IPS-18a (cell line): ENCODE measurements at regions not wholly inside any gene's neighbourhood (a gene's known extent, or its start where the extent isn't known, plus 50 kb on each side); places are given as distances from the start of the nearest gene placed in this dataset.
"Not testable (repeated sequence)": the region's sequence is repeated elsewhere in the genome, so short reads cannot be mapped to it uniquely, and the experiment has no call there.

Source experiments
- H3K27ac ChIP-seq: one replicate; pipeline ENCODE4 v1.5.1; 2013; ENCODE audit warnings: low read length
- H3K27me3 ChIP-seq: one replicate; pipeline ENCODE4 v1.6.1; 2013; ENCODE audit warnings: mild to moderate bottlenecking, low read length; ENCODE audit not compliant: control insufficient read depth, insufficient read depth
- H3K36me3 ChIP-seq: one replicate; pipeline ENCODE4 v1.6.1; 2013; ENCODE audit warnings: low read depth, low read length; ENCODE audit not compliant: control insufficient read depth
- H3K4me1 ChIP-seq: one replicate; pipeline ENCODE4 v1.6.1; 2013; ENCODE audit warnings: low read depth, low read length; ENCODE audit not compliant: control insufficient read depth
- H3K4me3 ChIP-seq: one replicate; pipeline ENCODE4 v1.5.1; 2013; ENCODE audit warnings: low read length
- H3K9ac ChIP-seq: one replicate; pipeline ENCODE4 v1.6.1; 2013; ENCODE audit warnings: mild to moderate bottlenecking, low read length, moderate library complexity
- H3K9me3 ChIP-seq: one replicate; pipeline ENCODE4 v1.6.1; 2013; ENCODE audit warnings: low read depth, low read length; ENCODE audit not compliant: control insufficient read depth

DNA sequence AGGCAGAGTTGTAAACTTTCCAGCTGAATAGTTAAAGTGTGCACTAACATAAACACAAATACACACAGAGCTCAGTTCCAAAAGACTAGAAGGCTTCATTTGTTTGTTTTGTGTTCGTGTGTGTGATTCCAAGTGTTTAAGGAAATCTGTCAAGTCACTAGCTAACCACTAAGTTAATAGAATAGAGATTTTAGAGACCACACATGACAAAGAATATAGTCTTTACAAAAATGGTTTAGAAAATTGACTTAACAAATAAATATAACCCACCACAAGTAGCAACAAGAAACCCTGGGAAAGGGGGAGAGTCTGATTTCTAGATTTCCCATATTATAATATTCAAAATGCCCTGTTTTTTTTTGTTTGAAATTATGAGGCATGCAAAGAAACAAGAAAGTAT lies 209.4 kb downstream of the FZD1 start:
- H3K4me1 ChIP-seq = no peaks in the 10 kb centered on the region
- no peak overlapping the region for H3K9ac ChIP-seq
- H3K27me3 ChIP-seq = no peaks in the 10 kb centered on the region

DNA sequence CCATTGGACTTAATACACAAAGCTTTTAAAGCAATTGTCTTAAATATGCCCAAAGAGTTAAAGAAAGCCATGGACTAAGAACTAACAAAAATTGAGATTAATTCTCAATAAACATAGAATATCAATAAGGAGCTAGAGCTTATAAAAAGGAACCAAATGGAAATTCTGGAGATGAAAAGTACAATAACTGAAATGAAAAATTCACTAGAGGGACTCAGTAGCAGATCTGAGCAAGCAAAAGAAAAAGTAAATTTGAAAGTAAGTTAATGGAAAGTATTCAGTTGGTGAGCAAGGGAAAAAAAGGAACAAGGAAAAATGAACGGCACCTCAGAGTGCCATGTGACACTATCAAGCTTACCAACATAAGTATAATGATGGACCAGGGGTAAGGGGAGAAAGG lies 209.8 kb downstream of the FZD1 start:
- no peak overlapping the region for H3K9ac ChIP-seq
- no peaks in the 10 kb centered on the region for H3K9me3 ChIP-seq
- H3K4me1 ChIP-seq = no peaks in the 10 kb centered on the region
- H3K27me3 ChIP-seq = no peaks in the 10 kb centered on the region
- H3K36me3 ChIP-seq = no peaks in the 10 kb centered on the region
- no peak overlapping the region for H3K27ac ChIP-seq
- H3K4me3 ChIP-seq = no peak overlapping the region

More for the DNA sequence above, 209.4 kb downstream of the FZD1 start:
- H3K36me3 ChIP-seq = no peaks in the 10 kb centered on the region
- H3K4me3 ChIP-seq = no peak overlapping the region
- no peak overlapping the region for H3K27ac ChIP-seq
- H3K9me3 ChIP-seq = no peaks in the 10 kb centered on the region

DNA sequence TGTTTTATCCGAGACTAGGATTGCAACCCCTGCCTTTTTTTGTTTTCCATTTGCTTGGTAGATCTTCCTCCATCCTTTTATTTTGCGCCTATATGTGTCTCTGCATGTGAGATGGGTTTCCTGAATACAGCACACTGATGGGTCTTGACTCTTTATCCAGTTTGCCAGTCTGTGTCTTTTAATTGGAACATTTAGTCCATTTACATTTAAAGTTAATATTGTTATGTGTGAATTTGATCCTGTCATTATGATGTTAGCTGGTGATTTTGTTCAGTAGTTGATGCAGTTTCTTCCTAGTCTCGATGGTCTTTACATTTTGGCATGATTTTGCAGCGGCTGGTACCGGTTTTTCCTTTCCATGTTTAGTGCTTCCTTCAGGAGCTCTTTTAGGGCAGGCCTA lies 216.2 kb downstream of the FZD1 start:
- H3K9me3 ChIP-seq, H3K4me1 ChIP-seq, H3K4me3 ChIP-seq, H3K36me3 ChIP-seq, H3K27ac ChIP-seq, H3K9ac ChIP-seq, H3K27me3 ChIP-seq: not testable (repeated sequence)

DNA sequence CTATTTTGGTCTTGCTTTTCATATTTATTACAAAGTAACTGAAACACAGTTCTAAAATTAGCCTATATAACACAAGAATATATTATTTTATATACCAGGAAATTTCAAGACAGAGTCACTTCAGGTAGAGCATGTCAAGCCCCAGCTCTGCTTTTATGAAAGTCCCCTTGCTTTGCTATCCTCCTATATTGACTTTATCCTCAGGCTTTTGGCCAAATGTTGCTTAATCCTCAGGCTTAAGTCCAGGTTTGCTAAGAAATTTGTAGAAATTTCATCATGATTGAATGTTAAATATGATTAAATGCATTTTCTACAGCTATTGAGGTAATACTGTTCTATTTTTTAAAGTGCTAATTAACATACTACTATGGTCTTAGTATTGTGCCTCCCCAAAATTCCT lies 227.6 kb downstream of the FZD1 start:
- Histone ChIP-seq H3K36me3 (no peaks in the 10 kb centered on the region), H3K9me3 (no peaks in the 10 kb centered on the region), H3K4me3 (no peak overlapping the region), H3K4me1 (no peaks in the 10 kb centered on the region), H3K27me3 (no peaks in the 10 kb centered on the region), H3K27ac (no peak overlapping the region), H3K9ac (no peak overlapping the region)

DNA sequence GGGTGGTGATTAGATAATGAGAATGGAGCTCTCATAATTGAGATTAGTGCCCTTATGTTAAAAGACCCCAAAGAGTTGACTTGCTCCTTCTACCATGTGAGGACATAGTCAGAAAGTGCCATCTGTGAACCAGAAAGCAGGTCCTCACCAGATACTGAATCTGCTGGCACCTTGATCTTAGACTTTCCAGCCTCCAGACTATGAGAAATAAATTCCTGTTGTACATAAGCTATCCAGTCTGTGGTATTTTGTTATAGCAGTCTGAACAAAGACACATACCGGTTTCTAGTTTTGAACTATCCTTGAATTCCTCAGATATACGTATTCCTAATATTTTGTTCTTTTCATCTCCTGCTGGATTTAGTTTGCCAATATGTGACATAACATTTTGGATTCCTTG lies 228.1 kb downstream of the FZD1 start:
- H3K4me1 ChIP-seq = no peaks in the 10 kb centered on the region
- H3K36me3 ChIP-seq = no peaks in the 10 kb centered on the region
- H3K4me3 ChIP-seq = no peak overlapping the region
- H3K27me3 ChIP-seq = no peaks in the 10 kb centered on the region
- no peak overlapping the region for H3K9ac ChIP-seq
- H3K27ac ChIP-seq = no peak overlapping the region
- H3K9me3 ChIP-seq = no peaks in the 10 kb centered on the region

DNA sequence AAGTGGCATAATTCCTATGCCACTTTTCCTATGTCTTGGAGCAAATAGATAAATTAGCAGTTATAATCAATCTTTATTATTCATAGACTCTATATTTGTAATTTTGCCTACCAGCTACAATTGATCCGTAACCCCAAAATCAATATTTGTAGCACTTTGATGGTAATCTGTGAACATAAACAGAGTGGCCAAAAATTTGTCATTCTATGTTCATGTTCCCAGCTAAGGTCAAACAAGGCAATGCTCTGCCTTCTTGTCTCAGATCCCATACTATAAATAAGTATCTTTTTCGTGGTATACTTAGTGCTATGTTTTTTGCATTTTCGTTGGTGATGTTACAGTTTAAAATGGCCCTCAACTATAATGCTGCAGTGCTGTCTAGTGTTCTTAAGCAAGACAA lies 228.5 kb downstream of the FZD1 start:
- Histone ChIP-seq H3K4me3 (no peak overlapping the region), H3K4me1 (no peaks in the 10 kb centered on the region), H3K9me3 (no peaks in the 10 kb centered on the region), H3K27ac (no peak overlapping the region), H3K27me3 (no peaks in the 10 kb centered on the region), H3K36me3 (no peaks in the 10 kb centered on the region), H3K9ac (no peak overlapping the region)

DNA sequence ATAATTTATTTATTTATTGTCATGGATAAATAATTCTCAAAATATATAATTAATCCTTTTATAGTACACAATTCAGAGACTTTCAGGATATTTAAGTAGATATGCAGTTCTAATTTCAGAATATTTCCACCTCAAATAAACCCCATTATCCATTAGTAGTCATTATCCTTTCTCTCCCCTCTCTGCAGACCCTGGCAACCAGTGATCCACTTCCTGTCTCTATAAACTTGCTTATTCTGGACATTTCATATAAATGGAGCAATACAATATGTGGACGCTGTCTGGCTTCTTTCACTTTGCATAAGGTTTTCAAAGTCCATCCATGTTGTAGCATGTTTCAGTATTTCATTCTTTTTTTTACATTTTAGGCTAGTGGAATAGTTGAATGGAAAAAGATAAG lies 230.2 kb downstream of the FZD1 start:
- Histone ChIP-seq H3K4me3 (no peak overlapping the region), H3K4me1 (no peaks in the 10 kb centered on the region), H3K9me3 (no peaks in the 10 kb centered on the region), H3K27ac (no peak overlapping the region), H3K36me3 (no peaks in the 10 kb centered on the region), H3K27me3 (no peaks in the 10 kb centered on the region), H3K9ac (no peak overlapping the region)

DNA sequence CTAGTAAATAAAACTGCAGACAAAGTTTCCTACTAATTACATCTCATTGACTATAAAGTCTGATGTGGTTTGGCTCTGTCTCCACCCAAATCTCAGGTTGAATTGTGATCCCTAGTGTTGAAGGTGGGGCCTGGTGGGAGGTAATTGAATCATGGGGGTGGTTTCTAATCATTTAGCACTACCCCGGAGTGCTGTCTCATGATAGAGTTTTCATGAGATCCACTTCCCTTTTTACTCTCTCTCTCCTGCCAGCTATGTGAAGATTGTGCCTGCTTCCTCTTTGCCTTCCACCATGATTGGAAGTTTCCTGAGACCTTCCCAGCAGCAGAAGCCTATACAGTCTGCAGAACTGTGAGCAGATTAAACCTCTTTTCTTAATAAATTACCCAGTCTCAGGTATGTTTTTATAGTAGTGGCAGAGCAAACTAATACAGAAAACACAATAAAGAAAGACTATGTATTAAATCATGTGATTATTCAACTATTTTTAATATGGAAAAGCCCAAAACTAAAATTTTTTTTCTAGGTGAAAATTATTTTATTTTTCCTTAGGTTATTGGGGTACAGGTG lies 232.1 kb downstream of the FZD1 start:
- no peak overlapping the region for H3K27ac ChIP-seq
- no peak overlapping the region for H3K4me3 ChIP-seq
- no peaks in the 10 kb centered on the region for H3K4me1 ChIP-seq
- H3K36me3 ChIP-seq = no peaks in the 10 kb centered on the region
- no peaks in the 10 kb centered on the region for H3K9me3 ChIP-seq
- H3K9ac ChIP-seq = no peak overlapping the region
- no peaks in the 10 kb centered on the region for H3K27me3 ChIP-seq

DNA sequence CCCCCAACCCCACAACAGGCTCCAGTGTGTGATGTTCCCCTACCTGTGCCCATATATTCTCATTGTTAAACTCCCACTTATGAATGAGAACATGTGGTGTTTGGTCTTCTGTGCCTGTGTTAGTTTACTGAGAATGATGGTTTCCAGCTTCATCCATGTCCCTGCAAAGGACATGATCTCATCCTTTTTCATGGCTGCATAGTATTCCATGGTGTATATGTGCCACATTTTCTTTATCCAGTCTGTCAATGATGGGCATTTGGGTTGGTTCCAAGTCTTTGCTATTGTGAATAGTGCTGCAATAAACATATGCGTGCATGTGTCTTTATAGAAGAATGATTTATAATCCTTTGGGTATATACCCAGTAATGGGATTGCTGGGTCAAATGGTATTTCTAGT lies 233.0 kb downstream of the FZD1 start:
- not testable (repeated sequence) for H3K4me1 ChIP-seq, H3K9ac ChIP-seq, H3K27me3 ChIP-seq, H3K9me3 ChIP-seq, H3K4me3 ChIP-seq, H3K27ac ChIP-seq, H3K36me3 ChIP-seq

DNA sequence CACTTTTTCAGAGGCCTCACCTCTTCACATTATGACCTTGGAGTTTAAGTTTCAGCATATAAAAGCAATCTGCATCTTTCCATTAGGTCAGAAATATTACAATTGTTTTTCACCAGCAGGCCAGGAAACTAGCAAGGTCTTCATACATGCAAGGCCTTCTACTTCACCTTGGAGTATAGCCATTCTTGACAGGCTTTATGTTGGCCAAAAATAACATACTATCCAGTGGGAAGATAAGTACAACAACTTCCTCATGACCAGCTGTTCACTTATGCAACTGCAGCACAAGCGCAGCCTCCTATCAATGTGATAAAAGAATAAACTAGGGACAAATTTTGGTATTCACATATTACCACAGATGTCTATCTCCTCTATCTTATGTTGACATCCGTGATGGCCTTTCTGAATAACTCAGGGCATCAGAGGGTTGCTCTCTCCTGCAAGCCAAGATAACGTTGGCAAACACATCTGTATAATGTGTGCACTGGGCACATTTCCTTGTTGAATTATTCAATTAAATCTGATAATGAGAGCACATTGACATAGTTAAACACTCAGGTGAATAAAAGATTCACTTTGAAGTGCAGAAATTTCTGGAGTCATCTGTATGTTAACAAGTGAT lies 239.8 kb downstream of the FZD1 start:
- Histone ChIP-seq H3K9ac (no peak overlapping the region), H3K4me3 (no peak overlapping the region), H3K9me3 (no peaks in the 10 kb centered on the region), H3K4me1 (no peaks in the 10 kb centered on the region), H3K27me3 (no peaks in the 10 kb centered on the region), H3K36me3 (no peaks in the 10 kb centered on the region), H3K27ac (no peak overlapping the region)

DNA sequence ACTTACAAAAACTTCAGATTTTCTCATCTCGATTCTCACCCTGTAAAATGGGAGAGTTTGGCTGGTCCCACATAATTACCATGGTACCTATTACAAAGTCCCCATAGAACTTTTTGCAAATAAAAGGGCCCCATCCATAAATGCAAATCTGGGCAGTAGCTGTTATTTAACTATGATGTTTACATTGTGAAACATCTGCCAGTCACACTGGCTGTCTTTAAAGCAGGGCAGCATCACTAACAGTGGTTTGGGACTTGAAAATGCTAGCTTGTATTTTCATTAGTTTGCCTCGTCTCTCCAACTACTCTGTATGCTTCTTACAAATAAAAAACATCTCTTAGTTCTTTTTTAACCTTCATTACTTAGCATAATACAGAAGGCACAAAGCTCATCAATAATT lies 240.7 kb downstream of the FZD1 start:
- Histone ChIP-seq H3K9me3 (no peaks in the 10 kb centered on the region), H3K9ac (no peak overlapping the region), H3K4me3 (no peak overlapping the region), H3K27me3 (no peaks in the 10 kb centered on the region), H3K36me3 (no peaks in the 10 kb centered on the region), H3K27ac (no peak overlapping the region), H3K4me1 (no peaks in the 10 kb centered on the region)

DNA sequence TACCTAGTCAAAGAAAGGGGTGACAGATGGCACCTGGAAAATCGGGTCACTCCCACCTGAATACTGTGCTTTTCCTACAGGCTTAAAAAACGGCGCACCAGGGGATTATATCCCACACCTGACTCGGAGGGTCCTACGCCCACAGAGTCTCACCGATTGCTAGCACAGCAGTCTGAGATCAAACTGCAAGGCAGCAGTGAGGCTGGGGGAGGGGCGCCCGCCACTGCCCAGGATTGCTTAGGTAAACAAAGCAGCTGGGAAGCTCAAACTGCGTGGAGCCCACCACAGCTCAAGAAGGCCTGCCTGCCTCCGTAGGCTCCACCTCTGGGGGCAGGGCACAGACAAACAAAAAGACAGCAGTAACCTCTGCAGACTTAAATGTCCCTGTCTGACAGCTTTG lies 242.7 kb downstream of the FZD1 start:
- not testable (repeated sequence) for H3K27ac ChIP-seq, H3K9me3 ChIP-seq, H3K4me3 ChIP-seq, H3K27me3 ChIP-seq, H3K9ac ChIP-seq, H3K36me3 ChIP-seq, H3K4me1 ChIP-seq
